Small intestine (tissue), 7 donors: ENCODE measurements at regions not wholly inside any gene's neighbourhood (a gene's known extent, or its start where the extent isn't known, plus 50 kb on each side); places are given as distances from the start of the nearest gene placed in this dataset.

Source experiments
- DNase-seq, 2 donors: peaks; one replicate each; pipeline versions ENCODE4 v3.0.0 to v3.0.0-alpha.2; 2013
- FAIRE-seq: peaks from 2 replicates; lab custom pipeline; 2012; peaks lifted over from hg19 to GRCh38; lab: Jason Lieb, UNC
- H3K27ac ChIP-seq, 3 donors: one replicate each; pipeline ENCODE4 v1.5.1; 2013; ENCODE audit warnings: low read length in 2 of 3, mild to moderate bottlenecking in 2 of 3, control low read depth in 1 of 3, inconsistent platforms in 1 of 3, low read depth in 1 of 3, moderate library complexity in 1 of 3
- H3K27me3 ChIP-seq, 3 donors: one replicate each; pipeline ENCODE4 v1.6.1; 2013; ENCODE audit warnings: low read length in 3 of 3, inconsistent platforms in 1 of 3; ENCODE audit not compliant: control insufficient read depth in 3 of 3, insufficient read depth in 3 of 3
- H3K36me3 ChIP-seq, 3 donors: one replicate each; pipeline ENCODE4 v1.6.1; 2013; ENCODE audit warnings: low read length in 3 of 3, inconsistent platforms in 1 of 3, low read depth in 1 of 3, mild to moderate bottlenecking in 1 of 3, moderate library complexity in 1 of 3; ENCODE audit not compliant: control insufficient read depth in 3 of 3, insufficient read depth in 2 of 3
- H3K4me1 ChIP-seq, 3 donors: one replicate each; pipeline ENCODE4 v1.6.1; 2013; ENCODE audit warnings: low read length in 2 of 3, inconsistent platforms in 1 of 3, low read depth in 1 of 3, mild to moderate bottlenecking in 1 of 3, moderate library complexity in 1 of 3; ENCODE audit not compliant: control insufficient read depth in 3 of 3, insufficient read depth in 2 of 3
- H3K4me3 ChIP-seq, 3 donors: one replicate each; pipeline ENCODE4 v1.5.1; 2013; ENCODE audit warnings: low read length in 3 of 3, control low read depth in 1 of 3, inconsistent platforms in 1 of 3, low read depth in 1 of 3, mild to moderate bottlenecking in 1 of 3, moderate library complexity in 1 of 3
- H3K9me3 ChIP-seq, 2 donors: one replicate each; pipeline ENCODE4 v1.6.1; 2013; ENCODE audit warnings: low read depth in 1 of 2, low read length in 1 of 2; ENCODE audit not compliant: control insufficient read depth in 2 of 2, insufficient read depth in 1 of 2
- WGBS, 3 donors: extraction: QIAGEN DNeasy Blood & Tissue Kit; methylation state at CpG; one replicate each; pipeline ENCODE4 v1.1.7; 2013; 5-methylcytosine and 5-hydroxymethylcytosine counted together
- donor health status: healthy with polysubstance abuse.
- donor health status: control.
- donor health status: control.
- donor health status: Bipolar disorder and iron deficiency.
- donor health status: healthy.

DNA sequence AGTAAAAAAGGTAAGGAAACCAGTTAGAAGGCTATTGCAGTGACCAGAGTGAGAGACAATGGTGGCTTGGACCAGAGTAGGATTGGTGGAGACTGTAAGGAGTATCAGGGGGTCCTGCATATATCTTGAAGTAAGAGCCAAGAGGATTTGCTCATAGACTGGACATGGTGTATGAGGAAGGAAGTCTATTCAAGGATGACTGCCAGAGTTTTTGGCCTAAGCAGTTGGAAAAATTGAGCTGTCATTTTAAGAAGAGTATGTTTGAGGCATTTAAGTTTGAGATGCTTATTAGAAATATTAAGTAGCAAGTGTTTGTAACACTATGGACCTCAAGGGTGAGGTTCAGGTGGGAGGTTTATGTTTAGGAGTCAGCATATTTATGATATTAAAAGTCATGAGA, 596.6 kb downstream of the METTL15 start:
- DNase-seq: no peak
- no peaks in the 10 kb centered on the region for H3K36me3 ChIP-seq
- H3K27ac ChIP-seq: no peak overlapping the region
- no peaks in the 10 kb centered on the region for H3K4me1 ChIP-seq
- no peak for FAIRE-seq
- H3K9me3 ChIP-seq: no peaks in the 10 kb centered on the region
- H3K4me3 ChIP-seq: no peak overlapping the region
- no peaks in the 10 kb centered on the region for H3K27me3 ChIP-seq

DNA sequence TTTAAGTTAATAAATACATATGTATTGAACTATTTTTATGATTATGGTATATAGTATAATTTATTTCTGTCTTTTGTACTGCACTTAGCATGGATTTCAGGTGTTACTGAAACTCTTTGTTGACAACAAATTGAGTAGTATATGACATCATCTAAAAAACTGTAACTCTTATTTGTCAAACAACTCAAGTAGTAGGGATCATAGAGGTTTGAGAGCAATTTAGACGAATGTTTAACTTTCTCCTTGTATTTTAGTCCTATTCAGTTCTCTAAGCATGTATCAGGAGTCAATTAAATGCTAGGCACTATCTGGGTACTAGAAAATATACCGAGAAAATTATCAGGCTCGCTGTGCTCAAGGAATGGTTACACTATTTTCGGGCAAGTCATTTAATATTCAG, 595.2 kb downstream of the METTL15 start:
- no peaks in the 10 kb centered on the region for H3K27me3 ChIP-seq
- no peak for DNase-seq
- 79 to 80% (median 79%) methylated on average over 4 of the region's 4 CpGs for WGBS, 3 donors
- H3K36me3 ChIP-seq: no peaks in the 10 kb centered on the region
- H3K27ac ChIP-seq: no peak overlapping the region
- no peaks in the 10 kb centered on the region for H3K9me3 ChIP-seq
- no peak overlapping the region for H3K4me3 ChIP-seq
- FAIRE-seq: no peak
- H3K4me1 ChIP-seq: no peaks in the 10 kb centered on the region

DNA sequence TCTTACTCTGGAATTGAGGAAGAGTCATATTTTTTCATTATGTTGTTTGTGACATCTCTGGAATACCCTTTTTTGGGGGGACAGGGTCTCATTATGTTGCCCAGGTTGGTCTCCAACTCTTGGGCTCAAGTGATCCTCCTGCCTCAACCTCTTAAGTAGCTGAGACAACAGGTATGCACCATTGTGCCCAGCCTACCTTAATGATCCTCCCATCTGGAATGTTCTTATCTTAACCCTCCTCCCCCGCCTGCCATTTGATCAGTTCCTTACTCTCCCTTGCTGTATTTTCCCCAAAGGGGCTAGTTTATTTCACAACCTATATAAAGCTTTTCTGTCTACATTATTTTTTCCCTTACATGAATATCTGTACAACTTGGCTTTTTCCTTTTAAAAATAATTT, 594.7 kb downstream of the METTL15 start:
- 45 to 76% (median 67%) methylated on average over 1 of the region's 1 CpG for WGBS, 3 donors
- Histone ChIP-seq H3K27ac (no peak overlapping the region), H3K36me3 (no peaks in the 10 kb centered on the region), H3K9me3 (no peaks in the 10 kb centered on the region), H3K4me1 (no peaks in the 10 kb centered on the region), H3K27me3 (no peaks in the 10 kb centered on the region), H3K4me3 (no peak overlapping the region)
- no peak for DNase-seq
- no peak for FAIRE-seq

GRCh38 chr11:28702450-28702790, 594.2 kb downstream of the METTL15 start:
- WGBS, 3 donors: 48 to 81% (median 76%) methylated on average over 1 of the region's 1 CpG

GRCh38 chr11:28701760-28702449, 593.7 kb downstream of the METTL15 start:
- H3K27me3 ChIP-seq: no peaks in the 10 kb centered on the region
- WGBS, 3 donors: 57 to 72% (median 59%) methylated on average over 5 of the region's 5 CpGs
- FAIRE-seq (no peak), DNase-seq (peak in 1 of 2 donors; percentile 9)
- no peaks in the 10 kb centered on the region for H3K4me1 ChIP-seq
- no peak overlapping the region for H3K27ac ChIP-seq
- no peaks in the 10 kb centered on the region for H3K36me3 ChIP-seq
- no peaks in the 10 kb centered on the region for H3K9me3 ChIP-seq
- H3K4me3 ChIP-seq: no peak overlapping the region

More at GRCh38 chr11:28702450-28702790, 594.2 kb downstream of the METTL15 start:
- H3K4me3 ChIP-seq: no peak overlapping the region
- H3K9me3 ChIP-seq: no peaks in the 10 kb centered on the region
- no peaks in the 10 kb centered on the region for H3K4me1 ChIP-seq
- H3K27ac ChIP-seq: no peak overlapping the region
- no peaks in the 10 kb centered on the region for H3K36me3 ChIP-seq
- FAIRE-seq (no peak), DNase-seq (no peak)
- H3K27me3 ChIP-seq: no peaks in the 10 kb centered on the region

DNA sequence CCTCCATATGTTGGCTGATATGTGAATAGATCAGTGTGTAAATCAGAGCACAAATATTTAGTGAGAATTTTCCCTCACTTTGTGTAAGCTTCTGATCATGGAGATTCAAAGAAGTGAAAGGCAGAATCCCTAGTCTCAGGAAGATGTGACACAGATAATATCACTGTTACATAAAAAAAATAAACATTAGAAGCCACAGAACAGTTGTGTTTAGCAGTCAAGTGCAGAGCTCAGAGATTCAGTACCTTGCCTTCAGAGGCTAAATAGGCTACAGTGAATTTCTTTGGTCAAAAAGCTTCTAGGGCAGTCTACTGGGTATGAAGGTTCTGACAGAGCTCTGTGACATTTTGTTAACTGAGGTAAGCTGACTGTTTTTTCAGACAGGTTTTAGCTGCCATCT, 591.5 kb downstream of the METTL15 start:
- Histone ChIP-seq H3K4me3 (no peak overlapping the region), H3K9me3 (no peaks in the 10 kb centered on the region), H3K27me3 (no peaks in the 10 kb centered on the region), H3K4me1 (no peaks in the 10 kb centered on the region), H3K36me3 (no peaks in the 10 kb centered on the region), H3K27ac (no peak overlapping the region)
- DNase-seq: no peak
- FAIRE-seq: no peak

- Histone ChIP-seq H3K9me3 (no peaks in the 10 kb centered on the region), H3K4me3 (no peak overlapping the region), H3K27me3 (no peaks in the 10 kb centered on the region), H3K4me1 (no peaks in the 10 kb centered on the region), H3K27ac (no peak overlapping the region), H3K36me3 (no peaks in the 10 kb centered on the region)
- FAIRE-seq: no peak
- WGBS, 3 donors: 64 to 70% (median 65%) methylated on average over 5 of the region's 5 CpGs
- peak; percentile 35 to 43 for DNase-seq
These were observed 590.0 kb downstream of the METTL15 start for GRCh38 chr11:28697920-28698827.

GRCh38 chr11:28696591-28696990, 588.4 kb downstream of the METTL15 start:
- FAIRE-seq: no peak
- 65 to 85% (median 82%) methylated on average over 1 of the region's 1 CpG for WGBS, 3 donors
- no peaks in the 10 kb centered on the region for H3K27me3 ChIP-seq

More at GRCh38 chr11:28696591-28696990, 588.4 kb downstream of the METTL15 start:
- Histone ChIP-seq H3K9me3 (no peaks in the 10 kb centered on the region), H3K27ac (no peak overlapping the region), H3K4me1 (no peaks in the 10 kb centered on the region), H3K36me3 (no peaks in the 10 kb centered on the region), H3K4me3 (no peak overlapping the region)
- DNase-seq: no peak
